ENCODE measurements at regions not wholly inside any gene's neighbourhood (a gene's known extent, or its start where the extent isn't known, plus 50 kb on each side); places are given as distances from the start of the nearest gene placed in this dataset.

GRCh38 chr1:101338714-101339430 lies 102.1 kb downstream of the S1PR1 start:
- DNase-seq (ENCODE audit: low read depth in 1 of 2, low spot score in 2 of 2) (no peak), FAIRE-seq (no peak)
- Histone ChIP-seq H2AK5ac (ENCODE audit: low read depth, low read length) (no peak overlapping the region), H2BK15ac (ENCODE audit: low read length) (no peak overlapping the region), H3K23me2 (ENCODE audit: low read depth, low read length) (no peaks in the 10 kb centered on the region), H2BK120ac (replicated peaks; ENCODE audit: low read depth, low read length) (no peak overlapping the region), H3K4me1 (replicated peaks in 1 of 4; ENCODE audit: control insufficient read depth in 3 of 4, insufficient read depth in 4 of 4, low read length in 3 of 4) (no peaks in the 10 kb centered on the region), H3K9me3 (ENCODE audit: insufficient read depth in 2 of 2, low read depth in 1 of 2, low read length in 1 of 2) (no peaks in the 10 kb centered on the region), H3K4me3 (ENCODE audit: extremely low read depth in 1 of 4, insufficient read depth in 2 of 4, low read depth in 3 of 4, low read length in 4 of 4) (no peak overlapping the region), H3K4me2 (ENCODE audit: insufficient read depth in 1 of 2, low read depth in 2 of 2, low read length in 2 of 2) (no peak overlapping the region), H3K14ac (ENCODE audit: insufficient read length) (no peak overlapping the region), H3K56ac (replicated peaks; ENCODE audit: insufficient read length, low read depth, low read length) (no peak overlapping the region), H3K4ac (replicated peaks; ENCODE audit: insufficient read length, low read depth, low read length) (no peak overlapping the region), H3K18ac (ENCODE audit: extremely low read depth, low read length) (no peak overlapping the region), H3K23ac (ENCODE audit: insufficient read length) (no peak overlapping the region), H2BK20ac (ENCODE audit: low read length) (no peak overlapping the region), H2AFZ (ENCODE audit: low read length) (no peak overlapping the region), H2BK5ac (ENCODE audit: low read depth, low read length) (no peak overlapping the region), H2BK12ac (ENCODE audit: low read depth, low read length) (no peak overlapping the region), H4K20me1 (replicated peaks in 1 of 2; ENCODE audit: control insufficient read depth in 1 of 2, insufficient read depth in 2 of 2, low read length in 2 of 2) (no peaks in the 10 kb centered on the region), H3K27me3 (replicated peaks in 1 of 4; ENCODE audit: control insufficient read depth in 3 of 4, extremely low read depth in 1 of 4, insufficient read depth in 3 of 4, low read length in 3 of 4) (no peaks in the 10 kb centered on the region), H4K5ac (ENCODE audit: insufficient read length, low read depth, low read length) (no peak overlapping the region), H3K27ac (ENCODE audit: low read depth, low read length) (no peak overlapping the region), H3K36me3 (ENCODE audit: control insufficient read depth in 2 of 4, insufficient read depth in 4 of 4, low read length in 3 of 4) (no peaks in the 10 kb centered on the region), H3K9ac (replicated peaks in 1 of 4; ENCODE audit: extremely low read depth in 1 of 4, low read depth in 3 of 4, low read length in 3 of 4) (no peak overlapping the region), H3K79me1 (ENCODE audit: low read depth, low read length) (no peaks in the 10 kb centered on the region), H4K8ac (ENCODE audit: extremely low read depth, insufficient read depth, low read length) (no peak overlapping the region), H3K79me2 (ENCODE audit: control insufficient read depth in 1 of 2, insufficient read depth in 2 of 2, low read length in 2 of 2) (no peaks in the 10 kb centered on the region), H4K91ac (replicated peaks; ENCODE audit: insufficient read length, low read length) (no peak overlapping the region)
- CTCF ChIA-PET (ENCODE audit: partially characterized antibody) = interaction anchor here (1.1 to 4.7 kb wide), 4 partner anchors 10 to 30 kb away, joined by 3 to 23 read pairs (median 7); no protein-coding TSS in a partner anchor
- WGBS, 2 experiments (ENCODE audit: extremely low coverage in 1 of 2, insufficient coverage in 1 of 2, insufficient read length in 1 of 2, insufficient replicate concordance in 2 of 2, low coverage in 1 of 2, low lambda C conversion rate in 2 of 2, missing lambda C conversion rate in 1 of 2) = 85% methylated on average over 5 of the region's 5 CpGs; no CpG with 5 or more reads in 1 of the 2 experiments
- POLR2A ChIA-PET (ENCODE audit: partially characterized antibody) = no interaction called here
- TF ChIP-seq CBX5 (IDR thresholded peaks at IDR 0.05; ENCODE audit: low read depth, low read length) = no peak
- TF ChIP-seq BCL11A (IDR thresholded peaks at IDR 0.05; ENCODE audit: low read depth in 2 of 2, low read length in 2 of 2) = no peak
- no peak for TF ChIP-seq TAF1 (IDR thresholded peaks at IDR 0.05; ENCODE audit: low read depth, low read length)
- TF ChIP-seq EZH2 (IDR thresholded peaks at IDR 0.05; ENCODE audit: low read depth, low read length, severe bottlenecking) = no peak
- no peak for TF ChIP-seq RFX5 (IDR thresholded peaks at IDR 0.05; ENCODE audit: borderline replicate concordance, low read depth, low read length)
